ENCODE measurements at regions not wholly inside any gene's neighbourhood (a gene's known extent, or its start where the extent isn't known, plus 50 kb on each side); places are given as distances from the start of the nearest gene placed in this dataset.
A peak's percentile ranks its signal among the peaks of the same experiment; 100 is the strongest.

GRCh38 chr2:106272216-106272807 lies 78.2 kb upstream of the UXS1 start:
- ChIA-PET CTCF (ENCODE audit: low intra/inter-chr PET ratio) (no interaction called here), POLR2A (interaction anchor here (0.6 kb wide), 1 partner anchor 12 kb away, joined by 3 read pairs; no protein-coding TSS in a partner anchor)
- BruUV-seq (replicated peaks), result no TSS peak
- Histone ChIP-seq H3K4me1 (replicated peaks in 1 of 2; ENCODE audit: control insufficient read depth in 2 of 2, insufficient read depth in 2 of 2, low read length in 2 of 2) (peaks cover 0 to 18% of the 10 kb centered on the region in 2 experiments; a peak in 3 of 5 replicates), H4K20me1 (replicated peaks; ENCODE audit: control insufficient read depth, insufficient read depth, low read length) (no peaks in the 10 kb centered on the region), H2AFZ (ENCODE audit: low read depth, low read length) (no peak overlapping the region), H3K36me3 (ENCODE audit: control insufficient read depth, insufficient read depth, low read length) (no peaks in the 10 kb centered on the region), H3K9ac (ENCODE audit: insufficient read depth in 1 of 2, low read depth in 2 of 2, low read length in 2 of 2) (no peak overlapping the region), H3K9me3 (replicated peaks; ENCODE audit: control insufficient read depth, insufficient read depth, low read depth, low read length) (no peaks in the 10 kb centered on the region), H3K27me3 (ENCODE audit: control insufficient read depth in 2 of 2, insufficient read depth in 2 of 2, low read length in 2 of 2) (peaks cover 21 to 45% of the 10 kb centered on the region in 2 experiments; a peak in 4 of 5 replicates), H3K79me2 (ENCODE audit: control insufficient read depth, insufficient read depth, low read length) (no peaks in the 10 kb centered on the region), H3K9me1 (ENCODE audit: control insufficient read depth, insufficient read depth, low read length) (no peaks in the 10 kb centered on the region), H3K4me2 (ENCODE audit: insufficient read depth, low read length) (no peak overlapping the region), H3K4me3 (no peak overlapping the region), H3K27ac (ENCODE audit: extremely low read depth, low read depth, low read length) (no peak overlapping the region)
- intact Hi-C loops (cut with micrococcal nuclease) (no loop called here), in situ Hi-C loops (cut with MboI) (no loop called here)
- TF ChIP-seq FOXJ3 (CRISPR knock-in tag; IDR thresholded peaks at IDR 0.05) (no peak), BRD9 (IDR thresholded peaks at IDR 0.05; ENCODE audit: low read depth, partially characterized antibody) (no peak), TSHZ1 (CRISPR knock-in tag; IDR thresholded peaks at IDR 0.05) (no peak), SRF (CRISPR knock-in tag; IDR thresholded peaks at IDR 0.05) (peak in 1 of 2 experiments; percentile 55; a peak in 1 of 4 replicates), MYC (IDR thresholded peaks at IDR 0.05; ENCODE audit: low read depth, low read length) (0 out of 2 replicates have a peak, but pooled peaks have one; percentile 12), MYC (CRISPR knock-in tag; IDR thresholded peaks at IDR 0.05; ENCODE audit: borderline replicate concordance, low read depth) (no peak), MCM7 (IDR thresholded peaks at IDR 0.05) (no peak), RHOXF2B (CRISPR knock-in tag; conservative IDR thresholded peaks at IDR 0.05) (no peak)
- ATAC-seq (no peak), DNase-seq (ENCODE audit: extremely low read depth in 1 of 4, low spot score in 3 of 4) (no peak), FAIRE-seq (no peak)
- WGBS (ENCODE audit: insufficient coverage, low coverage, missing lambda C conversion rate), result 0% methylated on average over 7 of the region's 7 CpGs

Measured in K562 (cell line).